KMS-11 (cell line): ENCODE measurements at regions not wholly inside any gene's neighbourhood (a gene's known extent, or its start where the extent isn't known, plus 50 kb on each side); places are given as distances from the start of the nearest gene placed in this dataset.

Experiments
- H2AFZ ChIP-seq: fragments of 200-600 bp; sonication (generic); 2 replicates; pipeline ENCODE4 v1.6.1; 2016; ENCODE audit warnings: antibody characterized with exemption, mixed run types, low read depth
- H3K27ac ChIP-seq: fragments of 200-600 bp; sonication (generic); 2 replicates; pipeline ENCODE4 v1.6.1; 2016; ENCODE audit warnings: mild to moderate bottlenecking, mixed run types
- H3K27me3 ChIP-seq: fragments of 200-600 bp; sonication (generic); 2 replicates; pipeline ENCODE4 v1.6.1; 2017; ENCODE audit warnings: mild to moderate bottlenecking, low read depth, mixed run types, moderate library complexity; ENCODE audit not compliant: insufficient read depth
- H3K36me3 ChIP-seq: fragments of 200-600 bp; sonication (generic); 2 replicates; pipeline ENCODE4 v1.6.1; 2017; ENCODE audit warnings: mild to moderate bottlenecking, mixed run types; ENCODE audit not compliant: insufficient read depth
- H3K4me1 ChIP-seq: fragments of 200-600 bp; sonication (generic); 2 replicates; pipeline ENCODE4 v1.6.1; 2016; ENCODE audit warnings: mild to moderate bottlenecking, low read depth, mixed run types; ENCODE audit not compliant: poor library complexity, severe bottlenecking
- H3K4me2 ChIP-seq: fragments of 200-600 bp; sonication (generic); 2 replicates; pipeline ENCODE4 v1.7.0; 2016; ENCODE audit warnings: mild to moderate bottlenecking, mixed run types
- H3K4me3 ChIP-seq: fragments of 200-600 bp; sonication (generic); IDR thresholded peaks from 2 replicates; pipeline ENCODE4 v1.6.1; 2017; ENCODE audit warnings: low read depth, low read length, mixed read lengths; ENCODE audit not compliant: insufficient read depth
- H3K79me2 ChIP-seq: fragments of 200-600 bp; sonication (generic); 2 replicates; pipeline ENCODE4 v1.6.1; 2016; ENCODE audit warnings: low read depth, mixed run types; ENCODE audit not compliant: insufficient read depth
- H3K9ac ChIP-seq: fragments of 200-600 bp; sonication (generic); 2 replicates; pipeline ENCODE4 v1.6.1; 2016; ENCODE audit warnings: mild to moderate bottlenecking, mixed run types
- H4K20me1 ChIP-seq: fragments of 200-600 bp; sonication (generic); 2 replicates; pipeline ENCODE4 v1.6.1; 2016; ENCODE audit warnings: mild to moderate bottlenecking, mixed run types; ENCODE audit not compliant: insufficient read depth
- CTCF ChIP-seq: fragments of 200-600 bp; sonication (generic); conservative IDR thresholded peaks from 2 replicates; pipeline ENCODE4 v1.6.1; 2017; ENCODE audit warnings: low read depth, mild to moderate bottlenecking, antibody characterized with exemption, low read length, moderate library complexity, mixed read lengths

- H3K27ac ChIP-seq = no peak overlapping the region
- no peak overlapping the region for H2AFZ ChIP-seq
- no peak overlapping the region for H3K4me3 ChIP-seq
- no peaks in the 10 kb centered on the region for H3K27me3 ChIP-seq
- no peaks in the 10 kb centered on the region for H3K36me3 ChIP-seq
- no peaks in the 10 kb centered on the region for H3K79me2 ChIP-seq
- no peak overlapping the region for H3K9ac ChIP-seq
- H3K4me2 ChIP-seq = no peak overlapping the region
- H3K4me1 ChIP-seq = no peaks in the 10 kb centered on the region
- TF ChIP-seq CTCF = no peak
- H4K20me1 ChIP-seq = no peaks in the 10 kb centered on the region
Observed at GRCh38 chr13:90084684-90085290, 1262.7 kb upstream of the MIR17HG start.

GRCh38 chr13:90089051-90089450, 1258.4 kb upstream of the MIR17HG start:
- Histone ChIP-seq H2AFZ (no peak overlapping the region), H3K4me2 (no peak overlapping the region), H3K36me3 (no peaks in the 10 kb centered on the region), H3K27me3 (no peaks in the 10 kb centered on the region), H4K20me1 (no peaks in the 10 kb centered on the region), H3K79me2 (no peaks in the 10 kb centered on the region), H3K4me1 (no peaks in the 10 kb centered on the region), H3K9ac (no peak overlapping the region), H3K4me3 (no peak overlapping the region), H3K27ac (no peak overlapping the region)
- TF ChIP-seq CTCF = no peak

- Histone ChIP-seq H3K9ac (no peak overlapping the region), H3K79me2 (no peaks in the 10 kb centered on the region), H2AFZ (no peak overlapping the region), H3K27ac (no peak overlapping the region), H3K4me3 (no peak overlapping the region), H3K27me3 (no peaks in the 10 kb centered on the region), H3K4me1 (no peaks in the 10 kb centered on the region), H3K4me2 (no peak overlapping the region), H3K36me3 (no peaks in the 10 kb centered on the region), H4K20me1 (no peaks in the 10 kb centered on the region)
- TF ChIP-seq CTCF = no peak
Observed at GRCh38 chr13:90091611-90092010, 1255.9 kb upstream of the MIR17HG start.

GRCh38 chr13:90094357-90094756, 1253.1 kb upstream of the MIR17HG start:
- Histone ChIP-seq H3K27ac (no peak overlapping the region), H4K20me1 (no peaks in the 10 kb centered on the region), H3K4me1 (no peaks in the 10 kb centered on the region), H3K27me3 (no peaks in the 10 kb centered on the region), H3K4me2 (no peak overlapping the region), H3K79me2 (no peaks in the 10 kb centered on the region), H3K9ac (no peak overlapping the region), H3K4me3 (no peak overlapping the region), H2AFZ (no peak overlapping the region), H3K36me3 (no peaks in the 10 kb centered on the region)
- TF ChIP-seq CTCF = no peak
